GM19239 (cell line): ENCODE measurements at regions not wholly inside any gene's neighbourhood (a gene's known extent, or its start where the extent isn't known, plus 50 kb on each side); places are given as distances from the start of the nearest gene placed in this dataset.

Source experiments
- DNase-seq: peaks from one replicate; pipeline ENCODE4 v3.0.0; 2011; ENCODE audit warnings: low spot score; ENCODE audit not compliant: insufficient read length
- FAIRE-seq: peaks from 2 replicates; lab custom pipeline; 2011; peaks lifted over from hg19 to GRCh38; lab: Jason Lieb, UNC

- FAIRE-seq (peak; percentile 72), DNase-seq (peak; percentile 16)
Measured at GRCh38 chr7:142385491-142386340, 127.9 kb upstream of the PRSS58 start.

- no peak for FAIRE-seq
- no peak for DNase-seq
Measured at GRCh38 chr7:142384493-142384922, 126.7 kb upstream of the PRSS58 start.

GRCh38 chr7:142383841-142384492 is 126.1 kb upstream of the PRSS58 start:
- FAIRE-seq: peak; percentile 18

DNA sequence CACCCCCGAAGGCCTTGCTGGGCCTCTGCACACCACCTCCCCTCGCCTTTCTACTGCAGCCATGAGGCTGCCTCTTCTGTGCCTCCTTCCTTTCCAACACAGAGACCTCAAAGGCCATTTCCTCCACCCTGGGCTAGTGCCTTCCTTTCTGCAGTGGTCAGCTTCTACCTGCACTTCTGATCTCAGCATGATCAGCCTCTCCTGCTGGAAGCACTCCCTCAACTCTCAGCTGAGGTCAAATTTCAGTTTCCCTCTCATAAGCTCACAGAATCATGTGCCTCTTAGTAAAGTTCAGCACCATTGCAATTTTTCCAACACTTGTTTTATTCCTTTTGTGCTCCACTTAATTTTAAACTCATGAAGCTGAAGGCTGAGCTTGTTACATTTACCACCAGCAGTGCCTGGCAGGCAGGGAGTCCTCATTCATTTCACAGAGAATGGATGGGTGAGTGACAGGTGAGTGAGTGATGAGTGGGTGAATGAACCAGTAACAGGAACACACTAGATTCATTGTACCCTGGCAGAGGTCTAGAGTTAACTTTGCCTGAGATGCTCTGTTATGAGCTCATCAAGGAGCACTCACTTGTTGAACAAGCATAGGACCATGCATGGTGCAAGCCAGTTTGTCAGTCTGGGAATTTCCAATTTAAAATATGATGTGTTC is 124.0 kb upstream of the PRSS58 start:
- DNase-seq (no peak), FAIRE-seq (no peak)

More at GRCh38 chr7:142383841-142384492, 126.1 kb upstream of the PRSS58 start:
- DNase-seq: no peak

DNA sequence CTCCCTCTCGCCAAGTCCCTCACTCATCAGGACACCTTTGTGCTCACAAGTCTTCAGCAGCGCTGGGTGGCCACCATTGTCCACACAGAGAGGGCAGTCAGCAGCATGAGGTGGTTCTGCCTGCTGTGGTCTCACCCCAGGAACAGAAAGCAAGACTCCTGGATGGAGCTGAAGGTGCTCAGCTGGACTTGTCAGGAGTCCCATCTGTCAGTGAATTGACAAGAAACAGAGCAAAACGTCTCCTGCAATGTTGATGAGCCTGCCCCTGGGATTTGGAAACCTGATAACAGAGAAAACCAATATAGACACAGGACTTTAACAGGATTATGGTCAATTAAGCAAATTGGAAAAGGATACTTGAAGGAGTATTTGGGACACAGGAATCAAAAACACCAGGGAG is 122.2 kb upstream of the PRSS58 start:
- FAIRE-seq (no peak), DNase-seq (no peak)

GRCh38 chr7:142379201-142379885 is 121.5 kb upstream of the PRSS58 start:
- no peak for DNase-seq
- no peak for FAIRE-seq

GRCh38 chr7:142377567-142377966 is 119.7 kb upstream of the PRSS58 start:
- DNase-seq (no peak), FAIRE-seq (no peak)

GRCh38 chr7:142376356-142376997 is 118.6 kb upstream of the PRSS58 start:
- FAIRE-seq (no peak), DNase-seq (no peak)

DNA sequence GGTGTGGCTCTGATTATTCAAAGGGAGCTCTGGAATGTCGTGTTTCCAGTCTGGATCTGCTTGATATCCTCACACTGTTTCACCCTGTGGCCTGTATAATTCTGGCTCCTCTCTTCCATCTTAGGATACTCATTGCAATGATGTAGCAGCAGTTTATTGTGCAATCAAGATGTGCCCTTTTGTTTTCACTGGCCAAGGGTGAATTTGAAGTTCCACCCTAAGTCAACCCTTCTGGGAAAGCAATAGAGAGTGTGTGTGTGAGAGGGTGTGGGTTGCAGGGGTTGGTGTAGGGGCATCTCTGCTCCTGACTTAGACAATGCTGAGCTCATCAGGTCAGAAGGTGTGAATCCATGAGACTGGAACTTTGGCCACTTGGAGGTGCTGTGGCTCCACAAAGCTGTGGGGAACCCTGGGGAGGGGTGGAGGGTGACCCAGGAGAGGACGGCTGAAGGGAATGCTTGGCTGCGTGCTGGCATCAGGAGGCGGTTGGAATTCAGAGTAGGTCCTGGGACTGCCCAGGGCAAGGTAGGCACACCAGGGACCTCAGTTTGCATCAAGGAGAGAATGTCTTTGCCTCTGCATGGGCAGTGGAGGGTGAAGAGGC is 118.0 kb upstream of the PRSS58 start:
- no peak for FAIRE-seq
- DNase-seq: no peak

DNA sequence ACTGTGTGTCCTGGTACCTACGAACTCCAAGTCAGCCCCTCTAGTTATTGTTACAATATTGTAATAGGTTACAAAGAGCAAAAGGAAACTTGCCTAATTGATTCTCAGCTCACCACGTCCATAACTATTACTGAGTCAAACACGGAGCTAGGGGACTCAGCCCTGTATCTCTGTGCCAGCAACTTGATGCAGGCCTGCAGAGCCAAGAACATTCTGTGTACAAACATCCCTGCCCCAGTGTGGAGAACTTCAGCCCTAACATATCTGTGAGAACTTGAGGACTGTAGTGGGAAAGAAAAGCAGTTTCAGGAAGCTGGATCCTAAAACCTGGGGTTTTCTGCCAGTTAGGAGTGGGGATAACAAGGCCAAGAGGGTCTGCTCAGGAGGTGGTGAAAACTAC is 114.9 kb upstream of the PRSS58 start:
- DNase-seq (no peak), FAIRE-seq (no peak)

GRCh38 chr7:142371586-142372377 is 113.9 kb upstream of the PRSS58 start:
- no peak for FAIRE-seq
- DNase-seq: no peak

- no peak for DNase-seq
- FAIRE-seq: no peak
Measured at GRCh38 chr7:142365410-142365842, 107.6 kb upstream of the PRSS58 start.

DNA sequence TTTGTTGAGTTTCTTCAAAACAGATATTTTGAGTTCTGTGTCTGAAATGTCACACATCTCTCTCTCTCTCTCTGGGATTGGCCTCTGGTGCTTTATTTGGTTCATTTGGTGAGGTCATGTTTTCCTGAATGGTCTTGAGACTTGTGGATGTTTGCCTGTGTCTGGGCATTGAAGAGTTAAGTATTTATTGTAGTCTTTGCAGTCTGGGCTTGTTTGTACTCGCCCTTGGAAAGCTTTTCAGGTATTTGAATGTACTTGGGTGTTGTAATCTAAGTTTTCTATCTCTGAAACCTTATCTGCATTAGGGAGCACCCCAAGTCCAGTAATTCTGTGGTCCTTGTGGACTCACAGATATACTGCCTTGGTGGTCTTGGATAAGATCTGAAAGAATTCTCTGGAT is 106.7 kb upstream of the PRSS58 start:
- no peak for FAIRE-seq
- no peak for DNase-seq

DNA sequence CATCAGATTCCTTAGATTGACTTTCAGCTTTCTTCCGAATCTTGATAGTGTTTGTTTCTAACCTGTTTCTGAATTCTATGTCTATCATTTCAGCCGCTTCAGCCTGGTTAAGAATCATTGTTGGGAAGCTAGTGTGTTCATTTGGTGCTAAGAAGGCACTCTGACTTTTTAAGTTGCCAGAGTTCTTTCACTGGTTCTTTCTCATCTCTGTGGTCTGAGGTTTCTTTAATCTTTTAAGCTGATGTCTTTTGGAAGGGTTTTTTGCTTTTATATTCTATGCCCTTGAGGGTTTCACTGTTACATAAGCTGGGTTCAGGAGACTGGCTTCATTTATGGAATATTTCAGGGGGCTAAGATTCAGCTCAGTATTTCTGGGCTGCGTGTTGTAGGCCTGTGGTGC is 104.5 kb upstream of the PRSS58 start:
- FAIRE-seq: no peak
- DNase-seq: no peak

- no peak for FAIRE-seq
- no peak for DNase-seq
Measured at GRCh38 chr7:142359694-142360279, 101.9 kb upstream of the PRSS58 start.

DNA sequence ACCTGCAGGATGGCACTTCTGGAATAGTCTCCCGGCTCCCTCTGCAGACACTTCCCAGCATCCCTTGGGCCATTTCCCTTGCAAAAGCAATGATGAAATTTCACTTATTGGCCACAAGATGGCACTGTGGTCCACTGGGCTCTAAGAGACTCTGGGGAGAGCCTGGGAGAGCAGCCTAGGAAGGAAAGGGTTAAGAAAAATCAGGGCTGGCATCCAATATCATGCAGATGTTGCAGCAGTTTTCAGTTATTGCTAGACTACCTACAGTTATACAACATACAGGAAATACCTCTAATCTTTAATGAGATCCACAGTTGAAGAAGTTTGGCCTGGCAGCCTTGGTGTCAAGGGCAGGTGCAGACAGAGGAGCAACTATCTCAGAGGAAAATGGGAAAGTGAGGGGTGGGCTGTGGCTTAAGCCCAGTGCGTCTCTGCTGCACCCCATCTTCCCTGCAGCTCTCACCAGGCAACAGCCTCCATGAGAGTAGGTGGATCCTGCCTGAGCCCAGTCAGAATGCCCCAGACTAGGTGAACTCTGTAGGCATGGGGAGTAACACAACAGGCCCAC is 100.2 kb upstream of the PRSS58 start:
- DNase-seq: peak; percentile 30
- peak; percentile 72 for FAIRE-seq

- no peak for DNase-seq
Measured at GRCh38 chr7:142356166-142356565, 98.3 kb upstream of the PRSS58 start.

GRCh38 chr7:142355328-142355727 is 97.5 kb upstream of the PRSS58 start:
- DNase-seq (no peak), FAIRE-seq (no peak)

More at GRCh38 chr7:142356166-142356565, 98.3 kb upstream of the PRSS58 start:
- FAIRE-seq: no peak
